Smooth muscle cell (in vitro differentiated cells): ENCODE measurements at regions not wholly inside any gene's neighbourhood (a gene's known extent, or its start where the extent isn't known, plus 50 kb on each side); places are given as distances from the start of the nearest gene placed in this dataset.

ENCODE experiments used
- DNase-seq: peaks from one replicate; lab custom pipeline; 2025; ENCODE audit not compliant: unreplicated experiment; lab: John Stamatoyannopoulos, UW
- H2AFZ ChIP-seq: fragments of 200-600 bp; sonication (generic); 2 replicates; pipeline ENCODE4 v1.6.0; 2016; ENCODE audit warnings: antibody characterized with exemption, low read depth, mild to moderate bottlenecking
- H3F3A ChIP-seq: fragments of 200-600 bp; sonication (generic); 2 replicates; pipeline ENCODE4 v1.6.0; 2017; ENCODE audit warnings: antibody characterized with exemption, low read depth
- H3K27ac ChIP-seq: fragments of 200-600 bp; sonication (generic); 2 replicates; pipeline ENCODE4 v1.5.1; 2016; ENCODE audit warnings: low read depth, mild to moderate bottlenecking
- H3K27me3 ChIP-seq: fragments of 200-600 bp; sonication (generic); 2 replicates; pipeline ENCODE4 v1.6.1; 2016; ENCODE audit warnings: low read depth, mild to moderate bottlenecking
- H3K36me3 ChIP-seq: fragments of 200-600 bp; sonication (generic); 2 replicates; pipeline ENCODE4 v1.5.1; 2016; ENCODE audit warnings: low read depth
- H3K4me1 ChIP-seq: fragments of 200-600 bp; sonication (generic); 2 replicates; pipeline ENCODE4 v1.5.1; 2016; ENCODE audit warnings: low read depth
- H3K4me2 ChIP-seq: fragments of 200-600 bp; sonication (generic); 2 replicates; pipeline ENCODE4 v1.6.0; 2016; ENCODE audit warnings: mild to moderate bottlenecking
- H3K4me3 ChIP-seq: fragments of 200-600 bp; sonication (generic); 2 replicates; pipeline ENCODE4 v1.5.1; 2016; ENCODE audit warnings: mild to moderate bottlenecking
- H3K79me2 ChIP-seq: fragments of 200-600 bp; sonication (generic); 2 replicates; pipeline ENCODE4 v1.6.0; 2016; ENCODE audit warnings: low read depth, mild to moderate bottlenecking
- H3K9ac ChIP-seq: fragments of 200-600 bp; sonication (generic); 2 replicates; pipeline ENCODE4 v1.6.0; 2016; ENCODE audit warnings: low read depth
- H3K9me3 ChIP-seq: fragments of 200-600 bp; sonication (generic); replicated peaks from 2 replicates; pipeline ENCODE4 v1.5.1; 2016; ENCODE audit warnings: low read depth
- H4K20me1 ChIP-seq: fragments of 200-600 bp; sonication (generic); 2 replicates; pipeline ENCODE4 v1.6.0; 2016; ENCODE audit warnings: low read depth
- WGBS: methylation state at CpG from one replicate; pipeline ENCODE4 v1.1.7; 2016; ENCODE audit warnings: low lambda C conversion rate; 5-methylcytosine and 5-hydroxymethylcytosine counted together
- TF ChIP-seq, protein P1 (sequence below): fragments of 200-600 bp; sonication (generic); IDR thresholded peaks from 2 replicates; pipeline ENCODE4 v1.5.1; 2017; ENCODE audit warnings: borderline replicate concordance, mild to moderate bottlenecking, antibody characterized with exemption; ENCODE audit not compliant: insufficient read depth, poor library complexity, severe bottlenecking

DNA sequence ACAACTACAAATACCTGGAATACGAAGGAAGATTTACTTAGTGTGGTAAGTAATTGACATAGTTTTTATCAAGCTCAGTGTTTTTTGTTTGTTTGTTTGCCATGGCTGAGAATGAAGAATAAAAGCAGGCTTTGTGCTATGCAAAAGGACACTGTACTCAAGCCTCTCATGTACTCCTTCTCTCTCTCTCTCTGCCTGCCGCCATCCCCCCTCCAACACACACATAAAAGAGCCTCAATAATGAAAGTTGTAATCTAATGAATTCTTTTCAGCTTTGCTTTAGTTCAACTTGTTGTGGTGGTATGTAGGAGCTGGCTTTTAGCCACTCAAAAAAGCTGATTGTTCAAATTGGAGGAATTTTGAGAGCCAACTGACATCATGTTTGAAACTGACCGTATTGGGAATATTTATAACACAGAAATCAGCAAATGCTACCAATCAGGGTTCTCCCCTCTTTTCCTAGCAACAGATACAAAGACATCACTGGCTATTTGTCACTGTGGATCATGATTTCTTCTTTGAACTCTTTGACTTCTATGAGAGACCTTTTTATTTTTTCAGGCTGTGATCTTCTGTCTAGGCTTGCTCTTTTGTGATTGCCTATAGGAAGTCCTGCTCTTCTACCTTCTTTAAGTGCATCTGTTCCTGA lies 1148.8 kb downstream of the RAPGEF2 start:
- H3K4me3 ChIP-seq: no peak overlapping the region
- no peak overlapping the region for H3K9ac ChIP-seq
- no peak for DNase-seq
- H4K20me1 ChIP-seq: no peaks in the 10 kb centered on the region
- H3K27ac ChIP-seq: no peak overlapping the region
- no peaks in the 10 kb centered on the region for H3K9me3 ChIP-seq
- 88% methylated on average over 3 of the region's 3 CpGs for WGBS
- no peaks in the 10 kb centered on the region for H3K36me3 ChIP-seq
- no peaks in the 10 kb centered on the region for H3F3A ChIP-seq
- no peaks in the 10 kb centered on the region for H3K79me2 ChIP-seq
- H2AFZ ChIP-seq: no peak overlapping the region
- H3K4me1 ChIP-seq: peaks cover 9% of the 10 kb centered on the region
- H3K27me3 ChIP-seq: no peaks in the 10 kb centered on the region
- H3K4me2 ChIP-seq: no peak overlapping the region
- TF ChIP-seq, protein P1, sequence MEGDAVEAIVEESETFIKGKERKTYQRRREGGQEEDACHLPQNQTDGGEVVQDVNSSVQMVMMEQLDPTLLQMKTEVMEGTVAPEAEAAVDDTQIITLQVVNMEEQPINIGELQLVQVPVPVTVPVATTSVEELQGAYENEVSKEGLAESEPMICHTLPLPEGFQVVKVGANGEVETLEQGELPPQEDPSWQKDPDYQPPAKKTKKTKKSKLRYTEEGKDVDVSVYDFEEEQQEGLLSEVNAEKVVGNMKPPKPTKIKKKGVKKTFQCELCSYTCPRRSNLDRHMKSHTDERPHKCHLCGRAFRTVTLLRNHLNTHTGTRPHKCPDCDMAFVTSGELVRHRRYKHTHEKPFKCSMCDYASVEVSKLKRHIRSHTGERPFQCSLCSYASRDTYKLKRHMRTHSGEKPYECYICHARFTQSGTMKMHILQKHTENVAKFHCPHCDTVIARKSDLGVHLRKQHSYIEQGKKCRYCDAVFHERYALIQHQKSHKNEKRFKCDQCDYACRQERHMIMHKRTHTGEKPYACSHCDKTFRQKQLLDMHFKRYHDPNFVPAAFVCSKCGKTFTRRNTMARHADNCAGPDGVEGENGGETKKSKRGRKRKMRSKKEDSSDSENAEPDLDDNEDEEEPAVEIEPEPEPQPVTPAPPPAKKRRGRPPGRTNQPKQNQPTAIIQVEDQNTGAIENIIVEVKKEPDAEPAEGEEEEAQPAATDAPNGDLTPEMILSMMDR: no peak

DNA sequence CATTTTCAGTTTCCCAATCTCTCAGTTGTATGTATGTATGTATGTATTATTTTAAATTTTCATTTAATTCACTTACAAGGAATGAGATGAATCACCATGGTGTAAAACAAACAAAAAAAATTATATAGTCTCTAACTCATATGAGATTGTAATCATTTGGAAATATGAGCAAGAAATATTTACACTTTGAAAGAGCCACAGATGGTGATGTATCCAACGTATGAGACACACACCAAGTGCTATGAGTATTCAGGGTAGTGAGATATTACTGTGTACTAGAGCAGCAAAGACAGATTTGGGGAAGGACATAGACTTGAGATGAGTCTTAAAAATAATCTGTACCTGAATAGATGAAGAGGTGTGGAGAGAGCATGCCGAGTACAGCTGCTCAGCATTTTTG lies 1154.4 kb downstream of the RAPGEF2 start:
- Histone ChIP-seq H2AFZ (no peak overlapping the region), H3K27ac (no peak overlapping the region), H3K9ac (no peak overlapping the region), H3K4me1 (no peaks in the 10 kb centered on the region), H3K4me3 (no peak overlapping the region), H3K9me3 (no peaks in the 10 kb centered on the region), H3K36me3 (no peaks in the 10 kb centered on the region), H3K4me2 (no peak overlapping the region), H4K20me1 (no peaks in the 10 kb centered on the region), H3F3A (no peaks in the 10 kb centered on the region), H3K27me3 (no peaks in the 10 kb centered on the region), H3K79me2 (no peaks in the 10 kb centered on the region)
- WGBS: 90% methylated on average over 2 of the region's 2 CpGs
- DNase-seq: no peak
- TF ChIP-seq, protein P1: no peak

DNA sequence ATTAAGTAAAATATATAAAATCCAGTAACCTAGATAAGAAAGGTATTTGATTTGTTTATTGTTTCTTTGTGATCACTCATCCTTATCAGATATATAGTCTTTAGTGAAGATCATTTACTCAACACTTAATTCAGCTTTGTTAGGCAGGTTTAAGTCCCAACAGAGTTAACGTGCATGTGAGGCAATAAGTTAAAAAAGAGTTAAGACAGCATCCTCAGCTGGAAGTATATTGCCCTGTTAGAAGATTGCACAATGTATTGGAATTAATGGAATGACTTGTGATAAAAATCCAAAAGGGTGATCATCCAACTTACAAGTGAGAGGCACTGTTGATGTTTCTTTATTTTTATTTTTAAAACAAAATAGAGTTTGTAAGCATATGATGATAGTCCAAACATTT lies 1162.1 kb downstream of the RAPGEF2 start:
- DNase-seq: no peak
- Histone ChIP-seq H3K9me3 (no peaks in the 10 kb centered on the region), H3F3A (no peaks in the 10 kb centered on the region), H3K9ac (no peak overlapping the region), H3K36me3 (no peaks in the 10 kb centered on the region), H3K4me3 (no peak overlapping the region), H3K4me2 (no peak overlapping the region), H4K20me1 (no peaks in the 10 kb centered on the region), H2AFZ (no peak overlapping the region), H3K79me2 (no peaks in the 10 kb centered on the region), H3K27me3 (no peaks in the 10 kb centered on the region), H3K4me1 (no peaks in the 10 kb centered on the region), H3K27ac (no peak overlapping the region)
- TF ChIP-seq, protein P1: no peak
- WGBS: 39% methylated on average over 1 of the region's 1 CpG

GRCh38 chr4:160265836-160266235 lies 1163.0 kb downstream of the RAPGEF2 start:
- H3K9me3 ChIP-seq: no peaks in the 10 kb centered on the region
- H4K20me1 ChIP-seq: no peaks in the 10 kb centered on the region
- H3F3A ChIP-seq: no peaks in the 10 kb centered on the region
- no peak overlapping the region for H3K27ac ChIP-seq
- H3K36me3 ChIP-seq: no peaks in the 10 kb centered on the region
- H3K27me3 ChIP-seq: no peaks in the 10 kb centered on the region
- no peak overlapping the region for H3K4me3 ChIP-seq
- H3K9ac ChIP-seq: no peak overlapping the region
- no peaks in the 10 kb centered on the region for H3K79me2 ChIP-seq
- H3K4me2 ChIP-seq: no peak overlapping the region
- 76% methylated on average over 2 of the region's 2 CpGs for WGBS
- H3K4me1 ChIP-seq: no peaks in the 10 kb centered on the region
- no peak for DNase-seq
- TF ChIP-seq, protein P1: no peak
- no peak overlapping the region for H2AFZ ChIP-seq
